Loucy (cell line): ENCODE measurements at regions not wholly inside any gene's neighbourhood (a gene's known extent, or its start where the extent isn't known, plus 50 kb on each side); places are given as distances from the start of the nearest gene placed in this dataset.

Source experiments
- H2AFZ ChIP-seq: fragments of 200-600 bp; sonication (generic); 2 replicates; pipeline ENCODE4 v1.6.0; 2016; ENCODE audit warnings: antibody characterized with exemption, mild to moderate bottlenecking, low read length, moderate library complexity
- H3F3A ChIP-seq: fragments of 200-600 bp; 2 replicates; pipeline ENCODE4 v1.6.0; 2016; ENCODE audit warnings: antibody characterized with exemption, low read depth, mild to moderate bottlenecking
- H3K27me3 ChIP-seq: fragments of 200-600 bp; sonication (generic); 2 replicates; pipeline ENCODE4 v1.6.1; 2014; ENCODE audit warnings: low read length, mild to moderate bottlenecking; ENCODE audit not compliant: insufficient read depth, poor library complexity, severe bottlenecking
- H3K36me3 ChIP-seq: fragments of 200-600 bp; sonication (generic); 2 replicates; pipeline ENCODE4 v1.6.1; 2016; ENCODE audit warnings: low read length; ENCODE audit not compliant: insufficient read depth
- H3K4me1 ChIP-seq: fragments of 200-600 bp; sonication (generic); 2 replicates; pipeline ENCODE4 v1.5.1; 2014; ENCODE audit warnings: low read length, mild to moderate bottlenecking; ENCODE audit not compliant: insufficient read depth, poor library complexity, severe bottlenecking
- H3K4me2 ChIP-seq: fragments of 200-600 bp; sonication (generic); 2 replicates; pipeline ENCODE4 v1.6.0; 2014; ENCODE audit warnings: antibody characterized with exemption, low read length, low read depth, mild to moderate bottlenecking; ENCODE audit not compliant: poor library complexity, severe bottlenecking
- H3K4me3 ChIP-seq: fragments of 200-600 bp; sonication (generic); 2 replicates; pipeline ENCODE4 v1.5.1; 2014; ENCODE audit warnings: low read length, mild to moderate bottlenecking, mixed read lengths; ENCODE audit not compliant: poor library complexity, severe bottlenecking
- H3K79me2 ChIP-seq: fragments of 200-600 bp; sonication (generic); 2 replicates; pipeline ENCODE4 v1.6.1; 2014; ENCODE audit warnings: low read length; ENCODE audit not compliant: insufficient read depth
- H3K9ac ChIP-seq: fragments of 200-600 bp; sonication (generic); 2 replicates; pipeline ENCODE4 v1.6.0; 2014; ENCODE audit warnings: mild to moderate bottlenecking, low read depth, low read length, moderate library complexity; ENCODE audit not compliant: poor library complexity, severe bottlenecking
- H3K9me2 ChIP-seq: fragments of 200-600 bp; sonication (generic); replicated peaks from 2 replicates; pipeline ENCODE4 v1.6.1; 2016; ENCODE audit warnings: low read depth, low read length, mixed read lengths
- H3K9me3 ChIP-seq: fragments of 200-600 bp; sonication (generic); 2 replicates; pipeline ENCODE4 v1.6.1; 2014; ENCODE audit warnings: mild to moderate bottlenecking, antibody characterized with exemption, low read length, low read depth; ENCODE audit not compliant: insufficient read depth
- H4K20me1 ChIP-seq: fragments of 200-600 bp; sonication (generic); 2 replicates; pipeline ENCODE4 v1.6.0; 2014; ENCODE audit warnings: antibody characterized with exemption, low read length, mild to moderate bottlenecking; ENCODE audit not compliant: insufficient read depth, poor library complexity, severe bottlenecking
- EZH2phosphoT487 ChIP-seq: fragments of 200-600 bp; IDR thresholded peaks from 2 replicates; pipeline ENCODE4 v1.6.1; 2018; ENCODE audit warnings: antibody characterized with exemption, mild to moderate bottlenecking, moderate library complexity, borderline replicate concordance
- TF ChIP-seq, protein P1 (sequence below): fragments of 200-600 bp; sonication (generic); conservative IDR thresholded peaks from 2 replicates; pipeline ENCODE4 v1.5.1; 2014; ENCODE audit warnings: mild to moderate bottlenecking, antibody characterized with exemption, low read length

- H3K4me3 ChIP-seq: no peak overlapping the region
- H3F3A ChIP-seq: no peaks in the 10 kb centered on the region
- no peak overlapping the region for H3K4me2 ChIP-seq
- H3K79me2 ChIP-seq: no peaks in the 10 kb centered on the region
- no peak for TF ChIP-seq EZH2phosphoT487
- TF ChIP-seq, protein P1, sequence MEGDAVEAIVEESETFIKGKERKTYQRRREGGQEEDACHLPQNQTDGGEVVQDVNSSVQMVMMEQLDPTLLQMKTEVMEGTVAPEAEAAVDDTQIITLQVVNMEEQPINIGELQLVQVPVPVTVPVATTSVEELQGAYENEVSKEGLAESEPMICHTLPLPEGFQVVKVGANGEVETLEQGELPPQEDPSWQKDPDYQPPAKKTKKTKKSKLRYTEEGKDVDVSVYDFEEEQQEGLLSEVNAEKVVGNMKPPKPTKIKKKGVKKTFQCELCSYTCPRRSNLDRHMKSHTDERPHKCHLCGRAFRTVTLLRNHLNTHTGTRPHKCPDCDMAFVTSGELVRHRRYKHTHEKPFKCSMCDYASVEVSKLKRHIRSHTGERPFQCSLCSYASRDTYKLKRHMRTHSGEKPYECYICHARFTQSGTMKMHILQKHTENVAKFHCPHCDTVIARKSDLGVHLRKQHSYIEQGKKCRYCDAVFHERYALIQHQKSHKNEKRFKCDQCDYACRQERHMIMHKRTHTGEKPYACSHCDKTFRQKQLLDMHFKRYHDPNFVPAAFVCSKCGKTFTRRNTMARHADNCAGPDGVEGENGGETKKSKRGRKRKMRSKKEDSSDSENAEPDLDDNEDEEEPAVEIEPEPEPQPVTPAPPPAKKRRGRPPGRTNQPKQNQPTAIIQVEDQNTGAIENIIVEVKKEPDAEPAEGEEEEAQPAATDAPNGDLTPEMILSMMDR: no peak
- H2AFZ ChIP-seq: no peak overlapping the region
- H3K27me3 ChIP-seq: no peaks in the 10 kb centered on the region
- H3K9me3 ChIP-seq: no peaks in the 10 kb centered on the region
- no peaks in the 10 kb centered on the region for H3K4me1 ChIP-seq
- H3K9me2 ChIP-seq: no peaks in the 10 kb centered on the region
- no peaks in the 10 kb centered on the region for H3K36me3 ChIP-seq
- H3K9ac ChIP-seq: no peak overlapping the region
- H4K20me1 ChIP-seq: no peaks in the 10 kb centered on the region
Measured at GRCh38 chr6:82573254-82573972, 209.8 kb downstream of the TPBG start.

DNA sequence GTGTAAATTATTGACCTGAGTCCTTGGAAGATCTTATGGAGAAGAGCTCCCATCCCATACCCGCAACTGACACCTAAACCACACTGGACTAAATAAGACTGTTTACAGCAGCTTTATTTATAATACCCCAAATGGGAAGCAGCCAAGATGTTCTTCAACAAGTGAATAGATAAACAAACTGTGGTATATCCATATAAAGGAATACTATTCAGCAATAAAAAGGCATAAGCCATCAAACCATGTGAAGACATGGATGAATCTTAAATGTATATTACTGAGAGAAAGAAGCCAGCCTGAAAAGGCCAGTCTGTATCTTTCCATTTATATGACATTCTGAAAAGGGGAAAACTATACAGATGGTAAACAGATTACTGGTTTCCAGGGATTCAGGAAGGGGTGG, 212.7 kb downstream of the TPBG start:
- Histone ChIP-seq H3K4me1 (no peaks in the 10 kb centered on the region), H3K27me3 (no peaks in the 10 kb centered on the region), H3K4me3 (no peak overlapping the region), H3K9me2 (no peaks in the 10 kb centered on the region), H3F3A (no peaks in the 10 kb centered on the region), H4K20me1 (no peaks in the 10 kb centered on the region), H2AFZ (no peak overlapping the region), H3K9ac (no peak overlapping the region), H3K4me2 (no peak overlapping the region), H3K79me2 (no peaks in the 10 kb centered on the region), H3K9me3 (no peaks in the 10 kb centered on the region), H3K36me3 (no peaks in the 10 kb centered on the region)
- TF ChIP-seq, protein P1: no peak
- no peak for TF ChIP-seq EZH2phosphoT487

GRCh38 chr6:82584194-82584695, 220.6 kb downstream of the TPBG start:
- H3K4me3 ChIP-seq: no peak overlapping the region
- H4K20me1 ChIP-seq: no peaks in the 10 kb centered on the region
- H3K4me1 ChIP-seq: no peaks in the 10 kb centered on the region
- no peaks in the 10 kb centered on the region for H3K79me2 ChIP-seq
- H3K27me3 ChIP-seq: no peaks in the 10 kb centered on the region
- no peaks in the 10 kb centered on the region for H3F3A ChIP-seq
- TF ChIP-seq, protein P1: no peak
- no peak for TF ChIP-seq EZH2phosphoT487
- H3K4me2 ChIP-seq: no peak overlapping the region
- H3K36me3 ChIP-seq: no peaks in the 10 kb centered on the region
- no peak overlapping the region for H2AFZ ChIP-seq
- no peaks in the 10 kb centered on the region for H3K9me2 ChIP-seq
- no peaks in the 10 kb centered on the region for H3K9me3 ChIP-seq
- H3K9ac ChIP-seq: no peak overlapping the region
